GM20000 (cell line): ENCODE measurements at regions not wholly inside any gene's neighbourhood (a gene's known extent, or its start where the extent isn't known, plus 50 kb on each side); places are given as distances from the start of the nearest gene placed in this dataset.

Experiments
- DNase-seq: peaks from one replicate; pipeline ENCODE4 v3.0.0; 2012; ENCODE audit warnings: low spot score
- CTCF ChIP-seq: IDR thresholded peaks from 2 replicates; pipeline ENCODE4 v1.5.1; 2012; ENCODE audit warnings: mild to moderate bottlenecking, control low read depth; ENCODE audit errors: extremely low read depth, missing control alignments

- no peak for DNase-seq
- no peak for TF ChIP-seq CTCF
Measured at GRCh38 chr5:66472010-66472409, 124.2 kb upstream of the MAST4 start.

DNA sequence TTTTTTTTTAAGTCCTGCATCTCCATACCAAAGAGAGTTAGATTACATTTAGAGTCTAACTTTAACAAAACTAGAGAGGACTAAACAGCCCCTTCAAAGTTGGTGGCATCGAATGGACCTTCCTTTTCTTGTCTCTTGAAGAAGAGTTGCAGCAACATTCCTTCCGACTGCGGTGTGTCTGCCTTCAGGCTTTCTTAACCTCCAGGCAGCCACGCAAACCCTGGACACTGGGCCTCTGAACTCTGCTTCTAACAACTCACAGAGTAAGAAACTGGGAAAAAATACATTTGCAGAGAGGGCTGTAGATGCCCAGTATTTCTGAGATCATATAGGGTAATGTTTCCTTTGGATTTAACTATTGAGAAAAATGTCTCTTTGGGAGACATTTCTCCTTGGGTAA is 120.5 kb upstream of the MAST4 start:
- no peak for DNase-seq
- TF ChIP-seq CTCF = no peak

DNA sequence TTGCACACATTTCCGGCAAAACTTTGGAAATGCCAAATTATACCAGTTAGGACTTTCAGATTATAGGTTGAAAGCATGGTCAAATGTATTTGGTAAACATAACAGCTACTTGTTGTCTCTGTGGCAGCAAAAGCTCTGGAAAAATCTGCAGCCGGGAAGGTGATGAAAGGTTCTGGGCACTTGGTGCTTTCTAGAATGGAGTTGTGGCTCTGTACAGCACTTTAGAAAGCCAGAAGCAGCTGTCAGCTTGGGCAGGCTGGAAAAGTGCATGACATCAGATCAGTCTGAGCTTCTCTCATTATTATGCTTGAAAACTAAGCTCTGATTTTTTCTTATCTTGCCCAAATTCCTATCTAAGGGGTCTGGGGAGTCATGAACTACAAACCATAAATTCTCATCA is 118.6 kb upstream of the MAST4 start:
- no peak for TF ChIP-seq CTCF
- DNase-seq = no peak

DNA sequence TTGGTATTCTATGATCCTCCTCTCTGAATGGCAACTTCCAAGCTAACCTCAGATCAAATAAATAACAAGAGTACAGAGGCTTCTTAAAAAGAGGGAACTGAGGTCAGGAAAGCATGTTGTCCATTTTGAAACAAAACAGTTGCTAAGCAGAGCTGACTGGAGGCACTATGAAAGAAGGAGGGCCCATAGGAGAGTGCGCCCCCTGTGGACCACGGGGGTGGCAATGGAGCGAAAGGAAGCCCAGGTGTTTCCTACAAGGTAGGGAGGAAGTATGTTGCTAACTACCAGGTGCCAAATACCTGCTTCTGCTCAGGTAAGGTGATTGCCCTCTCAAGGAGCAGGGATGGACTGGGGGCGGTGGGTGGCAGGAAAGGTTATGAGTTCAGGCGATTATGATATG is 101.8 kb upstream of the MAST4 start:
- DNase-seq = no peak
- no peak for TF ChIP-seq CTCF

DNA sequence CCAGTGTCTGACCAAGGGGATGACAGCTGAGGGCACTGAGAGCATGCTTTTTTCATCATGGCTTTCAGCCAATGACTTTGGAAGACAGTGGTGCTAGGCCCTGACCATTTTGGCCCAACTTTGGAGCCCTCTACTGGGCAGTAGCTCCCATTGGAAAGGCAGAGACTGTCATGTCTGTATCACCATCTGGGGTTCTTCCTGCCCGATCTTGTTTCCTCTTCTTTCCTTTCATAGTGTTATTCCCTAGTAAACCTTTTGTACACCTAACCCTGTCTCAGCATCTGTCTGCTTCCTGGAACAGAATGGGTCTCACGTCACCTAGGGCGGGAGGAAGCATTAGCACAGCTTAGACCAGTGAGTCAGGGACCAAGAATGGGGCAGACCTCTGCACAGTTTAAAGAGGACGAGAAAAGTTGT is 97.4 kb upstream of the MAST4 start:
- peak; percentile 18 for DNase-seq
- peak; percentile 13 for TF ChIP-seq CTCF

DNA sequence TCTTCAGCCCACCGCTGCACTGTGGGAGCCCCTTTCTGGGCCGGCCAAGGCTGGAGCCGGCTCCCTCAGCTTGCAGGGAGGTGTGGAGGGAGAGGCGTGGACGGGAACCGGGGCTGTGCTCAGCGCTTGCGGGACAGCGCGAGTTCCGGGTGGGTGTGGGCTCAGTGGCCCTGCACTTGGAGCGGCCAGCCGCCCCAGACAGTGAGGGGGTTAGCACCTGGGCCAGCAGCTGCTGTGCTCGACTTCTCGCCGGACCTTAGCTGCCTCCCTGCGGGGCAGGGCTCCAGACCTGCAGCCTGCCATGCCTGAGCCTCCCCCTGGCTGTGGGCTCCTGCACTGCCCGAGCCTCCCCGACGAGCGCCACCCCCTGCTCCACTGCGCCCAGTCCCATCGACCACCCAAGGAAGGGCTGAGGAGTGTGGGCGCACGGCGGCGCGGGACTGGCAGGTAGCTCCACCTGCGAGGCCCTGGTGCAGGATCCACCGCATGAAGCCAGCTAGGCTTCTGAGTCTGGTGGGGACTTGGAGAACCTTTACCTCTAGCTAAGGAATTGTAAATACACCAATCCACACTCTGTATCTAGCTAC is 92.9 kb upstream of the MAST4 start:
- no peak for TF ChIP-seq CTCF
- DNase-seq = no peak

- no peak for DNase-seq
- no peak for TF ChIP-seq CTCF
Measured at GRCh38 chr5:66507106-66507505, 89.1 kb upstream of the MAST4 start.
